ENCODE measurements at regions not wholly inside any gene's neighbourhood (a gene's known extent, or its start where the extent isn't known, plus 50 kb on each side); places are given as distances from the start of the nearest gene placed in this dataset.

- no peaks in the 10 kb centered on the region for H3K36me3 ChIP-seq (ENCODE audit: control insufficient read depth in 1 of 2, insufficient read depth in 2 of 2, low read length in 2 of 2)
- no peak overlapping the region for H3K27ac ChIP-seq (ENCODE audit: low read length)
- no peaks in the 10 kb centered on the region for H3K9me3 ChIP-seq (ENCODE audit: control insufficient read depth in 1 of 2, low read length in 2 of 2)
- no peaks in the 10 kb centered on the region for H3K27me3 ChIP-seq (ENCODE audit: low read depth, low read length)
- H3K4me3 ChIP-seq (ENCODE audit: low read depth in 1 of 2, low read length in 2 of 2) = no peak overlapping the region
- no peaks in the 10 kb centered on the region for H3K4me1 ChIP-seq (ENCODE audit: control insufficient read depth in 1 of 2, insufficient read depth in 2 of 2, low read length in 2 of 2)
Measured at GRCh38 chr14:54213536-54213935, 183.3 kb upstream of the CDKN3 start.

DNA sequence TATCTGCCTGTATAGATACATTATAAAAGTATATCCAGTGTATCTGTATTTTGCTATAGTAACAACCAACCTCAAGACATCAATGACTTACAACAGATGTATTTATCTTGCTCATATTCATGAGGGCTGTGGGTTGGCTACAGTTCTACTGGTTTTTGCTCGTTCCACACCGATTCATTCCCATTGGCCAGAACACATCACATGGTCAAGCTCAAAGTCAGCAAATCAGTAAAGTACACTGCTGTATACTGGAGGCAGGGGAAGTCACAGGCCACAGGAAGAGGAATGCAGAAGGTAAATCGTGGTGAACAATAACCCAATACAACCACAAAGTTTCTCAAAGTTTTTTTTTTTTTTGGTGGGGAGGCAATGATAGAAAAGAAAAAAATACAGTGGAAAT, 180.0 kb upstream of the CDKN3 start:
- no peak overlapping the region for H3K4me3 ChIP-seq (ENCODE audit: low read depth in 1 of 2, low read length in 2 of 2)
- no peak overlapping the region for H3K27ac ChIP-seq (ENCODE audit: low read length)
- H3K4me1 ChIP-seq (ENCODE audit: control insufficient read depth in 1 of 2, insufficient read depth in 2 of 2, low read length in 2 of 2) = peaks cover 0 to 12% of the 10 kb centered on the region in 2 donors
- no peaks in the 10 kb centered on the region for H3K36me3 ChIP-seq (ENCODE audit: control insufficient read depth in 1 of 2, insufficient read depth in 2 of 2, low read length in 2 of 2)
- no peaks in the 10 kb centered on the region for H3K9me3 ChIP-seq (ENCODE audit: control insufficient read depth in 1 of 2, low read length in 2 of 2)
- H3K27me3 ChIP-seq (ENCODE audit: low read depth, low read length) = no peaks in the 10 kb centered on the region

DNA sequence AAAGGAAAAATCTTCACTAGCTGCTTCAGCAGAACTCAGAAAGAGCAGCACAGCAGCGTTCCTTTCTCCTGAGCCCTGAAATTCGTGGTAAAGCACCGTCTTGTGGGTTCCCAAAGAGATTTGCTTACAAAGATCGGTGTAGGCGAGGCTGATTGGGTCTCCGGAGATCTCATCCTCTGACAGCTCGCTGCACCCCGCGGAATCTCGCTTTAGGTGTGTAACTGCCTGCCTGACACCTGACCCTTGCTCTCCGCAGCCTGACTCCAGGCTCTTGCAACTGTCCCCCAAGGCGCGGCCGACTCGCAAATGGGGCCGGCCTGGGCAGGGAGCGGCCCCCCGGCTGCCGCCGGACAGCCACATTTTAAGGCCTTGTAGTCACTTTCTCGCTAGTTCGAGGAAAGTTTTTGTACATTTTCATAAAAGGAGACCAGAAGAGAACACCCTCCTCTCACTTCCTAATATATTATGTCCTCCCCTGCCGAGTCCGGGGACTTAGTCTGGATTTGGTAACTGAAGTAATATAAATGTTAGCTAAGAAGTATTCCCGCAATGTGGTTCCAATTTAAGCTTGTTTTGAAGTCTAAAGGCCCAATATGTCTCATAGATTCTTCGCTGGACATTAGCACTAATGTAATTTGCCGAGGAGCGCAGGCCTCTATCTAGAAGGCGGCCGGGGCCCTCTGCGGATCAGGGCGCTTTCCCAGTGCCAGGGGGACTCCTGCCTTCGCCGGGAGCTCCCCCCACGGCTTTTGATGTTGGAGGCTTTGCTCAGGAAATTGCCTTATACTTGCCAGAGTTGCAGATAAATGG, 177.3 kb upstream of the CDKN3 start:
- no peaks in the 10 kb centered on the region for H3K9me3 ChIP-seq (ENCODE audit: control insufficient read depth in 1 of 2, low read length in 2 of 2)
- peak overlapping the region; percentile 47 to 62 for H3K4me3 ChIP-seq (ENCODE audit: low read depth in 1 of 2, low read length in 2 of 2)
- no peaks in the 10 kb centered on the region for H3K27me3 ChIP-seq (ENCODE audit: low read depth, low read length)
- peaks cover 0 to 12% of the 10 kb centered on the region in 2 donors for H3K4me1 ChIP-seq (ENCODE audit: control insufficient read depth in 1 of 2, insufficient read depth in 2 of 2, low read length in 2 of 2)
- no peak overlapping the region for H3K27ac ChIP-seq (ENCODE audit: low read length)
- H3K36me3 ChIP-seq (ENCODE audit: control insufficient read depth in 1 of 2, insufficient read depth in 2 of 2, low read length in 2 of 2) = no peaks in the 10 kb centered on the region

DNA sequence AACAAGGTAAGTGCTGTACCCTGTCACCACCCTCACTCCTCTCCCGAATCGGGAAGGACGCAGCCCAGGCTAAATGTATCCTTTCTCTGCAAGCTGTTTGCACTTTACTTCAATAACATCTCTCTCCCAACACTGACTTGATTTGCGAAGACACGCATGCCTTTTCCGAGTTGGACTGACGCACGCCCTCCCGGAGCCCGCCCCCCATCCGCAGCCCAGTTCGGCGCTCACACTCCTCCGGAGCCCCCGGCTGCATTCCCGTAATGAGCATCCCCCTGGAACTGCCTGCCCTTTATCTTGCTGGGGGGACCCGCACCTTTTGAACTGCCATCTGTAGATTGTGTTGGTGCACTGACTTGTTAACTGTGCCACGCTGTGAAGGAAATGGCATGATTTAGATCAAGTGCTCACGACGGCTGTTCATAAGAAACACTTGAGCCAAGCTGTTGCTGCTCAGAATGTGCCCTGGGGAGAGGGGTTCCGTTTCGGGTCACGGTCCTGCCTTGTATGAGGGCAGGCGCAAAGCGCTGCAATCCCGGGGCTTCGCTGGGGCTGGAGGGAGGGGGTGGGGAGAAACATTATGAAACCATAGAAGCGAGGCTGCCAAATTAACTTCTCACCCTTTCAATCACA, 176.6 kb upstream of the CDKN3 start:
- Histone ChIP-seq H3K36me3 (ENCODE audit: control insufficient read depth in 1 of 2, insufficient read depth in 2 of 2, low read length in 2 of 2) (no peaks in the 10 kb centered on the region), H3K4me1 (ENCODE audit: control insufficient read depth in 1 of 2, insufficient read depth in 2 of 2, low read length in 2 of 2) (peaks cover 0 to 12% of the 10 kb centered on the region in 2 donors), H3K9me3 (ENCODE audit: control insufficient read depth in 1 of 2, low read length in 2 of 2) (no peaks in the 10 kb centered on the region), H3K4me3 (ENCODE audit: low read depth in 1 of 2, low read length in 2 of 2) (peak overlapping the region; percentile 47 to 62), H3K27ac (ENCODE audit: low read length) (no peak overlapping the region), H3K27me3 (ENCODE audit: low read depth, low read length) (no peaks in the 10 kb centered on the region)

GRCh38 chr14:54220704-54221431, 175.9 kb upstream of the CDKN3 start:
- H3K9me3 ChIP-seq (ENCODE audit: control insufficient read depth in 1 of 2, low read length in 2 of 2) = no peaks in the 10 kb centered on the region
- H3K4me3 ChIP-seq (ENCODE audit: low read depth in 1 of 2, low read length in 2 of 2) = peak overlapping the region; percentile 47 to 62
- H3K27me3 ChIP-seq (ENCODE audit: low read depth, low read length) = no peaks in the 10 kb centered on the region
- no peak overlapping the region for H3K27ac ChIP-seq (ENCODE audit: low read length)
- H3K4me1 ChIP-seq (ENCODE audit: control insufficient read depth in 1 of 2, insufficient read depth in 2 of 2, low read length in 2 of 2) = peaks cover 0 to 12% of the 10 kb centered on the region in 2 donors
- no peaks in the 10 kb centered on the region for H3K36me3 ChIP-seq (ENCODE audit: control insufficient read depth in 1 of 2, insufficient read depth in 2 of 2, low read length in 2 of 2)

- Histone ChIP-seq H3K27me3 (ENCODE audit: low read depth, low read length) (no peaks in the 10 kb centered on the region), H3K36me3 (ENCODE audit: control insufficient read depth in 1 of 2, insufficient read depth in 2 of 2, low read length in 2 of 2) (no peaks in the 10 kb centered on the region), H3K27ac (ENCODE audit: low read length) (no peak overlapping the region), H3K4me1 (ENCODE audit: control insufficient read depth in 1 of 2, insufficient read depth in 2 of 2, low read length in 2 of 2) (peaks cover 0 to 12% of the 10 kb centered on the region in 2 donors), H3K9me3 (ENCODE audit: control insufficient read depth in 1 of 2, low read length in 2 of 2) (no peaks in the 10 kb centered on the region), H3K4me3 (ENCODE audit: low read depth in 1 of 2, low read length in 2 of 2) (no peak overlapping the region)
Measured at GRCh38 chr14:54221432-54221803, 175.4 kb upstream of the CDKN3 start.

- no peaks in the 10 kb centered on the region for H3K9me3 ChIP-seq (ENCODE audit: control insufficient read depth in 1 of 2, low read length in 2 of 2)
- H3K36me3 ChIP-seq (ENCODE audit: control insufficient read depth in 1 of 2, insufficient read depth in 2 of 2, low read length in 2 of 2) = no peaks in the 10 kb centered on the region
- H3K4me1 ChIP-seq (ENCODE audit: control insufficient read depth in 1 of 2, insufficient read depth in 2 of 2, low read length in 2 of 2) = peaks cover 0 to 12% of the 10 kb centered on the region in 2 donors
- H3K4me3 ChIP-seq (ENCODE audit: low read depth in 1 of 2, low read length in 2 of 2) = no peak overlapping the region
- H3K27ac ChIP-seq (ENCODE audit: low read length) = no peak overlapping the region
- no peaks in the 10 kb centered on the region for H3K27me3 ChIP-seq (ENCODE audit: low read depth, low read length)
Measured at GRCh38 chr14:54221971-54222370, 174.8 kb upstream of the CDKN3 start.

- Histone ChIP-seq H3K36me3 (ENCODE audit: control insufficient read depth in 1 of 2, insufficient read depth in 2 of 2, low read length in 2 of 2) (no peaks in the 10 kb centered on the region), H3K9me3 (ENCODE audit: control insufficient read depth in 1 of 2, low read length in 2 of 2) (no peaks in the 10 kb centered on the region), H3K27ac (ENCODE audit: low read length) (no peak overlapping the region), H3K4me3 (ENCODE audit: low read depth in 1 of 2, low read length in 2 of 2) (no peak overlapping the region), H3K4me1 (ENCODE audit: control insufficient read depth in 1 of 2, insufficient read depth in 2 of 2, low read length in 2 of 2) (peaks cover 0 to 12% of the 10 kb centered on the region in 2 donors), H3K27me3 (ENCODE audit: low read depth, low read length) (no peaks in the 10 kb centered on the region)
Measured at GRCh38 chr14:54223831-54224402, 172.9 kb upstream of the CDKN3 start.

DNA sequence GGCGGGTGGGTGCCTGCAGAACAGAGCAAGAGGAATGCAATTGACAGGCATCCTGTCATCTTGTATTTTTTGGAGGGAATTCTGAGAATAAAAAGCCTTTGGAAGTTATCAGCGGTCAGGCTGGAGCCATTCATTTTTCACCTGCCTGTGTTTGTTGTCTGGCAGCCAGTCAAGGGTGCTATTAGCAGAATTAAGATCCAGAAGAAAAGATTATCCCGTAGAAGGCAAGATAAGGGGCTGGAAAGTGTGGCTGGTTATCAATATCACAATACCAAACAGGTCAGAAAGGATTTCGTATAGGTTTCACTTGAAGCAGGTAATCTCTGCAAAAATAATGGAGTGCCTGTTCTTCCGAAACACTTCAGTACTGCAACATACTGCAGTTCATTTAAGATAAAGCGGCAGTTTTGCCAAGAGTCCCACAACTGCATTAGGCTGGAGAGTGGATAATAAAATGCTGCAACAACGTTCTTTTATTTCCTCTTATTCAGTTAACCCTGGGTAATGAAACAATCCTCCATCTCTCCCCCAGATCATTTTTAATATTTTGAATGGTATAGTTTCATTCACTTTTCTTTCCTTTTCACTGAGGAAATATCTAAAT, 171.2 kb upstream of the CDKN3 start:
- H3K36me3 ChIP-seq (ENCODE audit: control insufficient read depth in 1 of 2, insufficient read depth in 2 of 2, low read length in 2 of 2) = no peaks in the 10 kb centered on the region
- no peaks in the 10 kb centered on the region for H3K27me3 ChIP-seq (ENCODE audit: low read depth, low read length)
- no peak overlapping the region for H3K27ac ChIP-seq (ENCODE audit: low read length)
- no peak overlapping the region for H3K4me3 ChIP-seq (ENCODE audit: low read depth in 1 of 2, low read length in 2 of 2)
- H3K4me1 ChIP-seq (ENCODE audit: control insufficient read depth in 1 of 2, insufficient read depth in 2 of 2, low read length in 2 of 2) = peaks cover 0 to under 1% of the 10 kb centered on the region in 2 donors
- no peaks in the 10 kb centered on the region for H3K9me3 ChIP-seq (ENCODE audit: control insufficient read depth in 1 of 2, low read length in 2 of 2)

DNA sequence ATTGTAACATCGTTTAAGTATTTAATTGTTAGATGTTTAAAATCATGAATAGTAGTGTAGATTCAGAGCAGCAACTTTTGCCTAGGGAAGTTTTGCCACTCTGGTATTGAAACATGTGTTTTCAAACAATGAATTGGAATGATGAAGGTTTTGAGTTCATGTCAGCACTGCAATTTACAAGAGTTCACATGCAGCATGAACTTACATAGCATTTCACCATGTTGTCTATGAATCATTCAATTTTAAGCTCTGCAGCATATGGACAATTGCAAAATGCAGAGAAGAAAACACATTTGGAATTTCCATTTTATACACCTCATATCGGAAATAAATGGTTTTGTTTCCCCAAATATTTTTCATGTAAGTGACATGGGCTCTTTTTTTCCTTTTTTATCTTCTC, 170.7 kb upstream of the CDKN3 start:
- no peaks in the 10 kb centered on the region for H3K4me1 ChIP-seq (ENCODE audit: control insufficient read depth in 1 of 2, insufficient read depth in 2 of 2, low read length in 2 of 2)
- no peak overlapping the region for H3K4me3 ChIP-seq (ENCODE audit: low read depth in 1 of 2, low read length in 2 of 2)
- H3K9me3 ChIP-seq (ENCODE audit: control insufficient read depth in 1 of 2, low read length in 2 of 2) = no peaks in the 10 kb centered on the region
- H3K36me3 ChIP-seq (ENCODE audit: control insufficient read depth in 1 of 2, insufficient read depth in 2 of 2, low read length in 2 of 2) = no peaks in the 10 kb centered on the region
- no peak overlapping the region for H3K27ac ChIP-seq (ENCODE audit: low read length)
- H3K27me3 ChIP-seq (ENCODE audit: low read depth, low read length) = no peaks in the 10 kb centered on the region

DNA sequence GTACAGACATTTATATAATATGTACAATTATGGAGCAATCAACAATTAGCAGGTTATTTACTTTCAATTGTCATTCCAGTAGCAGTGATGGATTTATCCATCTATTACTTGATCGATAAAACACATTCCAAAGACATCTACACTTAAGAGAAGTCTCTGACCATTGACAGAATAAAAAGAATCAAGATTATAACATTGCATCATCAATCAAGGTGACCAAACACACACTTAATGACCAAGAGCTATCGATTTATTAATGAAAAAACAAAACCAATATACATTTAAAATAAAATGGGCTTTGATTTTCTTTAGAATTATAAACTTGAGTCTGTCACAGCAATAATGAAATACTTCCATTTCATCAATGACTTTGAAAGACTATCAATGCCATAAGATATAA, 170.2 kb upstream of the CDKN3 start:
- H3K27me3 ChIP-seq (ENCODE audit: low read depth, low read length) = no peaks in the 10 kb centered on the region
- no peaks in the 10 kb centered on the region for H3K36me3 ChIP-seq (ENCODE audit: control insufficient read depth in 1 of 2, insufficient read depth in 2 of 2, low read length in 2 of 2)
- H3K4me3 ChIP-seq (ENCODE audit: low read depth in 1 of 2, low read length in 2 of 2) = no peak overlapping the region
- no peaks in the 10 kb centered on the region for H3K4me1 ChIP-seq (ENCODE audit: control insufficient read depth in 1 of 2, insufficient read depth in 2 of 2, low read length in 2 of 2)
- H3K9me3 ChIP-seq (ENCODE audit: control insufficient read depth in 1 of 2, low read length in 2 of 2) = no peaks in the 10 kb centered on the region
- H3K27ac ChIP-seq (ENCODE audit: low read length) = no peak overlapping the region
